ENCODE measurements at regions not wholly inside any gene's neighbourhood (a gene's known extent, or its start where the extent isn't known, plus 50 kb on each side); places are given as distances from the start of the nearest gene placed in this dataset.

DNA sequence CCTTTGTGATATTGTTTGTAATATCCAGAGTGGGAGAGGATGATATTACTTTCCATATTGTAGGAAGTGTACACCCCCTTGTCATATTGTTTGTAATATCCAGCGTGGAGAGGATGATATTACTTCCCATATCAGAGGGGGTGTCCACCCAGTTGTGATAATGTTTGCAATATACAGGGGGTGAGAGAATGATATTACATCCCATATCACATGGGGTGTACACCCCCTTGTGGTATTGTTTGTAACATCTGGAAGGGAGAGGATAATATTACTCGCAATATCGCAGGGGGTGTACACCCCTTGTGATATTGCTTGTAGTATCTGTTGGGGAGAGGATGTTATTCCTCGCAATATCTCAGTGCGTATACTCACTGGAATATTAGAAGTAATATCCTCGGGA lies 61.5 kb downstream of the PRSS23 start:
- H3K27ac ChIP-seq = no peak overlapping the region
- intact Hi-C loops (cut with DNase I) = no loop called here
- H3K4me3 ChIP-seq = no peak overlapping the region
- H3K27me3 ChIP-seq = no peaks in the 10 kb centered on the region
- no peak for TF ChIP-seq POLR2AphosphoS5 (IDR thresholded peaks at IDR 0.05; ENCODE audit: insufficient read depth in 1 of 2, low read depth in 1 of 2)
- TF ChIP-seq POLR2A (IDR thresholded peaks at IDR 0.05) = no peak
- TF ChIP-seq, protein P1, sequence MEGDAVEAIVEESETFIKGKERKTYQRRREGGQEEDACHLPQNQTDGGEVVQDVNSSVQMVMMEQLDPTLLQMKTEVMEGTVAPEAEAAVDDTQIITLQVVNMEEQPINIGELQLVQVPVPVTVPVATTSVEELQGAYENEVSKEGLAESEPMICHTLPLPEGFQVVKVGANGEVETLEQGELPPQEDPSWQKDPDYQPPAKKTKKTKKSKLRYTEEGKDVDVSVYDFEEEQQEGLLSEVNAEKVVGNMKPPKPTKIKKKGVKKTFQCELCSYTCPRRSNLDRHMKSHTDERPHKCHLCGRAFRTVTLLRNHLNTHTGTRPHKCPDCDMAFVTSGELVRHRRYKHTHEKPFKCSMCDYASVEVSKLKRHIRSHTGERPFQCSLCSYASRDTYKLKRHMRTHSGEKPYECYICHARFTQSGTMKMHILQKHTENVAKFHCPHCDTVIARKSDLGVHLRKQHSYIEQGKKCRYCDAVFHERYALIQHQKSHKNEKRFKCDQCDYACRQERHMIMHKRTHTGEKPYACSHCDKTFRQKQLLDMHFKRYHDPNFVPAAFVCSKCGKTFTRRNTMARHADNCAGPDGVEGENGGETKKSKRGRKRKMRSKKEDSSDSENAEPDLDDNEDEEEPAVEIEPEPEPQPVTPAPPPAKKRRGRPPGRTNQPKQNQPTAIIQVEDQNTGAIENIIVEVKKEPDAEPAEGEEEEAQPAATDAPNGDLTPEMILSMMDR (IDR thresholded peaks at IDR 0.05) = no peak
- H3K36me3 ChIP-seq = no peaks in the 10 kb centered on the region
- H3K9me3 ChIP-seq = no peaks in the 10 kb centered on the region
- DNase-seq (ENCODE audit: extremely low spot score in 2 of 2) = no peak
- no peaks in the 10 kb centered on the region for H3K4me1 ChIP-seq

DNA sequence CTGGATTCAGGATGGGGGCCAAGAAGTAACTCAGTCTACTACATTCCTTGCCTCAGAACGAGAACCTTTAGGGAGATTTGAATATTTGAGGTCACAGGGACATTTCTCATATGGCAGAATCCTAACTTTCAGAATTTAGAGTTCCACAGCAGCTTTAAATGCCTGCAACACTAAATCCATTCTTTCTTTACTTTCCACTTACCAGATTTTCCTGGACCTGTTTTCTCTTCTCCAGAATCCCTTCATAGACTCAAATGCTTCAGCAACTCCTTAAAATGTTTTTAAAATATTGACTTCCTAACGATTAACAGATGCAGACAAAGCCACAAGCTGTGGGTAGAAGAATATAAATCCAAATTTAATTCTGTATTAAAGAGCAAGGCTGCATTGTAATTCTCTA lies 63.1 kb downstream of the PRSS23 start:
- intact Hi-C loops (cut with DNase I) = no loop called here
- no peaks in the 10 kb centered on the region for H3K27me3 ChIP-seq
- no peaks in the 10 kb centered on the region for H3K4me1 ChIP-seq
- TF ChIP-seq, protein P1 (IDR thresholded peaks at IDR 0.05) = no peak
- TF ChIP-seq POLR2A (IDR thresholded peaks at IDR 0.05) (no peak), POLR2AphosphoS5 (IDR thresholded peaks at IDR 0.05; ENCODE audit: insufficient read depth in 1 of 2, low read depth in 1 of 2) (no peak)
- DNase-seq (ENCODE audit: extremely low spot score in 2 of 2) = no peak
- no peaks in the 10 kb centered on the region for H3K9me3 ChIP-seq
- H3K27ac ChIP-seq = no peak overlapping the region
- no peaks in the 10 kb centered on the region for H3K36me3 ChIP-seq
- H3K4me3 ChIP-seq = no peak overlapping the region

DNA sequence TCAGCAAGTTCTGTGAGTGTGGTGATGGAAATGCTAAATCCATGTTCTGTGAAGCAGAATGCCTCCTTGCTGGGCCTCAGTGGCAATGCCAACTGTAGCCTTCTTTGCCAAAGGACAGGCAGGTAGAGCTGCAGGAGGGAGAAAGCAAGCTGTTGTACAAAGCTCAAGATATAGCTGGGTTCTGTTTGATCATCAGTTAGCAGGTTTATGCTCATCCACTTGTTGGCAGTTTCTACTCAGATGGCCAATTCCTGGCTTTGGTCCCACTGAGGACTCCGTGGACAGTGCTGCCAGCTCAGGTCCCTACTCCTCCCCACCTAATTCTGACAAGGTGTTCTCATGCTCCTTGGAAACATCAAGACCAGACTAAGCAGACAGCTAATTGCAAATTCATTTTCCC lies 65.1 kb downstream of the PRSS23 start:
- TF ChIP-seq, protein P1 (IDR thresholded peaks at IDR 0.05) = no peak
- TF ChIP-seq POLR2AphosphoS5 (IDR thresholded peaks at IDR 0.05; ENCODE audit: insufficient read depth in 1 of 2, low read depth in 1 of 2) (no peak), POLR2A (IDR thresholded peaks at IDR 0.05) (no peak)
- Histone ChIP-seq H3K27me3 (no peaks in the 10 kb centered on the region), H3K9me3 (no peaks in the 10 kb centered on the region), H3K4me3 (no peak overlapping the region), H3K36me3 (no peaks in the 10 kb centered on the region), H3K27ac (no peak overlapping the region), H3K4me1 (no peaks in the 10 kb centered on the region)
- no peak for DNase-seq (ENCODE audit: extremely low spot score in 2 of 2)
- intact Hi-C loops (cut with DNase I) = no loop called here

DNA sequence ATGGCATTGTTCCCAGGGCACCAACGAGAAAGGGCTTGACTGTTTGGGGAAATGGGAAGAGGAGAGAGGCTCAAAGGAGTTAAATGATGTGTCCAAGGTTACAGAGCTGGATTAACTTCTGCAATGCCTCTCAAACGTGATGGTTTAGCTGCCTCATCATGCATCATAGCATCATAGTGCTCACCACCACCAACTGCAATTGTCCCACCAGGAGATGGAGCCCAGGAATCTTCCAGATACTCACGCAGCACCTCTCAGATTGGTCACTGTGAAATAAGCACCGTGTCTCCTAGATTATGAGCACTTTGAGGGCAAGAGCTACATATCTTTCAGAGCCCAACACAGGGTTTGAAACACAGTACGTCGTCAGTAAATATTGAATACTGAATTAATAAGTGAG lies 69.2 kb downstream of the PRSS23 start:
- H3K4me1 ChIP-seq = no peaks in the 10 kb centered on the region
- no peak overlapping the region for H3K4me3 ChIP-seq
- H3K27me3 ChIP-seq = no peaks in the 10 kb centered on the region
- intact Hi-C loops (cut with DNase I) = no loop called here
- no peaks in the 10 kb centered on the region for H3K36me3 ChIP-seq
- TF ChIP-seq, protein P1 (IDR thresholded peaks at IDR 0.05) = no peak
- TF ChIP-seq POLR2A (IDR thresholded peaks at IDR 0.05) (no peak), POLR2AphosphoS5 (IDR thresholded peaks at IDR 0.05; ENCODE audit: insufficient read depth in 1 of 2, low read depth in 1 of 2) (no peak)
- peak overlapping the region; percentile 46 for H3K27ac ChIP-seq
- DNase-seq (ENCODE audit: extremely low spot score in 2 of 2) = no peak
- no peaks in the 10 kb centered on the region for H3K9me3 ChIP-seq

- peak overlapping the region; percentile 46 for H3K27ac ChIP-seq
- no peak for DNase-seq (ENCODE audit: extremely low spot score in 2 of 2)
Observed at GRCh38 chr11:86869966-86870570, 69.7 kb downstream of the PRSS23 start.

More at GRCh38 chr11:86869966-86870570, 69.7 kb downstream of the PRSS23 start:
- H3K4me1 ChIP-seq = no peaks in the 10 kb centered on the region
- intact Hi-C loops (cut with DNase I) = loop anchor here (5.0 kb wide), 1 partner anchor 47 kb away; no protein-coding TSS in a partner anchor
- H3K27me3 ChIP-seq = no peaks in the 10 kb centered on the region
- H3K4me3 ChIP-seq = no peak overlapping the region
- TF ChIP-seq POLR2A (IDR thresholded peaks at IDR 0.05) = no peak
- TF ChIP-seq, protein P1 (IDR thresholded peaks at IDR 0.05) = peak; percentile 55 to 74 (median 68)
- no peak for TF ChIP-seq POLR2AphosphoS5 (IDR thresholded peaks at IDR 0.05; ENCODE audit: insufficient read depth in 1 of 2, low read depth in 1 of 2)
- no peaks in the 10 kb centered on the region for H3K36me3 ChIP-seq
- no peaks in the 10 kb centered on the region for H3K9me3 ChIP-seq

Data from vagina (tissue), 2 donors.